ENCODE measurements at regions not wholly inside any gene's neighbourhood (a gene's known extent, or its start where the extent isn't known, plus 50 kb on each side); places are given as distances from the start of the nearest gene placed in this dataset.

GRCh38 chr5:3216386-3216785, 379.2 kb upstream of the IRX1 start:
- no peak for TF ChIP-seq POLR2A (IDR thresholded peaks at IDR 0.05)
- no peak for TF ChIP-seq CTCF (IDR thresholded peaks at IDR 0.05 in 4 of 5, conservative IDR thresholded peaks at IDR 0.05 in 1 of 5)
